SK-N-SH treated with all-trans-retinoic acid at 6 μM for 48 hours (cell line): ENCODE measurements at regions not wholly inside any gene's neighbourhood (a gene's known extent, or its start where the extent isn't known, plus 50 kb on each side); places are given as distances from the start of the nearest gene placed in this dataset.

Source experiments
- ATAC-seq: fragments of 200-7000 bp; cut with Tn5 transposase; 3 replicates; pipeline ENCODE4 v1.9.1; 2020; ENCODE audit warnings: mild to moderate bottlenecking, moderate library complexity
- ARNTL ChIP-seq: fragments of 450-650 bp; formaldehyde crosslinking; IDR thresholded peaks from 2 replicates; pipeline ENCODE4 v1.5.0; 2020; ENCODE audit warnings: low read depth, mild to moderate bottlenecking, moderate library complexity, borderline replicate concordance
- BACH2 ChIP-seq: fragments of 250-450 bp; sonication (Bioruptor Pico); IDR thresholded peaks from 2 replicates; pipeline ENCODE4 v1.9.0; 2021; ENCODE audit warnings: mild to moderate bottlenecking, borderline replicate concordance
- CSRNP3 ChIP-seq: fragments of 250-450 bp; sonication (Bioruptor Pico); IDR thresholded peaks from 2 replicates; pipeline ENCODE4 v1.5.1; 2021; ENCODE audit warnings: mild to moderate bottlenecking, moderate library complexity
- OSR1 ChIP-seq: fragments of 250-450 bp; sonication (Bioruptor Pico); IDR thresholded peaks from 2 replicates; pipeline ENCODE4 v1.8.0; 2022; ENCODE audit warnings: moderate library complexity, mild to moderate bottlenecking, inconsistent platforms
- PPARA ChIP-seq: fragments of 250-450 bp; sonication (Bioruptor Pico); IDR thresholded peaks from 2 replicates; pipeline ENCODE4 v1.5.0; 2020; ENCODE audit warnings: mild to moderate bottlenecking, borderline replicate concordance
- RARB ChIP-seq: fragments of 250-450 bp; sonication (Bioruptor Pico); IDR thresholded peaks from 2 replicates; pipeline ENCODE4 v1.8.0; 2021; ENCODE audit warnings: mild to moderate bottlenecking, moderate library complexity
- TCF4 ChIP-seq: fragments of 250-450 bp; sonication (Bioruptor Pico); IDR thresholded peaks from 2 replicates; pipeline ENCODE4 v1.8.0; 2021; ENCODE audit warnings: mild to moderate bottlenecking, moderate library complexity, borderline replicate concordance
- TOX ChIP-seq: fragments of 250-450 bp; sonication (Bioruptor Pico); IDR thresholded peaks from 2 replicates; pipeline ENCODE4 v1.8.0; 2021; ENCODE audit warnings: mild to moderate bottlenecking, moderate library complexity, borderline replicate concordance
- ZNF70 ChIP-seq: fragments of 450-650 bp; formaldehyde crosslinking; IDR thresholded peaks from 2 replicates; pipeline ENCODE4 v1.5.0; 2020; ENCODE audit warnings: mild to moderate bottlenecking, moderate library complexity
- TF ChIP-seq, protein P1 (sequence below): fragments of 250-450 bp; sonication (Bioruptor Pico); IDR thresholded peaks from 2 replicates; pipeline ENCODE4 v1.5.1; 2020; ENCODE audit warnings: low read depth, mild to moderate bottlenecking, moderate library complexity

DNA sequence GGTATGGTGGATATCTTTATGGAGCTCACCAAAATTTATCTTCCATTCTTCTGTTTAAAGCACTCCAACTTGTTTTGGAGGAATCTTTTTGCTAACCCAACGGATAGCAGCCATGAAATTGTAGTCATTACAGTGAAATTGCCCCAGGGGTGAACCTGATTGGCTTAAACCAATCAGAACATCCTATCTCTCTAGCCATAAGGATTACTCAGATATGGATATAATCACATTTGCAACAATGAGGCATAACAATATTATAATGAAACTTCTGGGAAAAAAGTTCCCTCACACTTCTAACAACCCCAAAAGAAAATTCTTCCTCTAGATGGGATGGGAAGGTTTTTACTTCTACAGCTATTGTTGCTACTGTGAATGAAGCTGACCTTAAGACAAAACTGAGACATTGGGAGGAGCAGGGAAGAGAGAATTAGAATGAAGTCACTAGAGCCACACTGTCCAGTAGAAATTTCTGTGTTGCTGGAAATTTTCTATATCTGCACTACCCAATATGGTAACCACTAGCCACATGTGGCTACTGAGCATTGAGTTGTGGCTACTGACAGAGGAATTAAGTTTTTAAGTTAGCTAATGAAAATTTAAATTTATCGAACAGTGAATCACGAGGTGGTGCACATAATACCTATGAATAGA lies 50.4 kb upstream of the ARHGAP21 start:
- TF ChIP-seq RARB (CRISPR knock-in tag) = no peak
- TF ChIP-seq TCF4 (CRISPR knock-in tag) = no peak
- TF ChIP-seq, protein P1, sequence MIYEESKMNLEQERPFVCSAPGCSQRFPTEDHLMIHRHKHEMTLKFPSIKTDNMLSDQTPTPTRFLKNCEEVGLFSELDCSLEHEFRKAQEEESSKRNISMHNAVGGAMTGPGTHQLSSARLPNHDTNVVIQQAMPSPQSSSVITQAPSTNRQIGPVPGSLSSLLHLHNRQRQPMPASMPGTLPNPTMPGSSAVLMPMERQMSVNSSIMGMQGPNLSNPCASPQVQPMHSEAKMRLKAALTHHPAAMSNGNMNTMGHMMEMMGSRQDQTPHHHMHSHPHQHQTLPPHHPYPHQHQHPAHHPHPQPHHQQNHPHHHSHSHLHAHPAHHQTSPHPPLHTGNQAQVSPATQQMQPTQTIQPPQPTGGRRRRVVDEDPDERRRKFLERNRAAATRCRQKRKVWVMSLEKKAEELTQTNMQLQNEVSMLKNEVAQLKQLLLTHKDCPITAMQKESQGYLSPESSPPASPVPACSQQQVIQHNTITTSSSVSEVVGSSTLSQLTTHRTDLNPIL = no peak
- TF ChIP-seq ZNF70 (CRISPR knock-in tag) = no peak
- TF ChIP-seq CSRNP3 (CRISPR knock-in tag) = no peak
- TF ChIP-seq PPARA (CRISPR knock-in tag) = no peak
- no peak for TF ChIP-seq OSR1 (CRISPR knock-in tag)
- TF ChIP-seq TOX (CRISPR knock-in tag) = no peak
- TF ChIP-seq ARNTL (CRISPR knock-in tag) = no peak
- TF ChIP-seq BACH2 (CRISPR knock-in tag) = no peak
- TF ChIP-seq, all 23 proteins: peak for 0
- ATAC-seq = no peak
